A549 (cell line): ENCODE measurements at regions not wholly inside any gene's neighbourhood (a gene's known extent, or its start where the extent isn't known, plus 50 kb on each side); places are given as distances from the start of the nearest gene placed in this dataset.

Experiments used
- ATAC-seq, 2 experiments: fragments of 200-7000 bp in 1 of 2; fragments of >200 bp in 1 of 2; cut with Nextera tagmentation in 1 of 2; cut with Tn5 transposase in 1 of 2; 3 replicates each; pipeline versions ENCODE4 v1.8.0 to v1.9.1; 2018 to 2020; ENCODE audit warnings: mild to moderate bottlenecking in 1 of 2, moderate library complexity in 1 of 2
- CTCF ChIA-PET: fragments of 300-600 bp; sonication (Branson Sonifier 250); formaldehyde crosslinking; extraction: SDS; loops from one replicate; lab custom pipeline; 2021; ENCODE audit warnings: antibody characterized with exemption, inconsistent platforms; lab: Yijun Ruan, JAX
- POLR2A ChIA-PET: fragments of 350-600 bp; formaldehyde crosslinking; extraction: SDS; loops from one replicate; lab custom pipeline; 2021; ENCODE audit warnings: antibody characterized with exemption, inconsistent platforms; lab: Yijun Ruan, JAX
- DNase-seq, 2 experiments: peaks; one replicate each; pipeline versions ENCODE4 v3.0.0 to v3.0.0-alpha.2; 2011 to 2016; ENCODE audit warnings: low read depth in 1 of 2, low spot score in 1 of 2
- FAIRE-seq: peaks from 2 replicates; lab custom pipeline; 2011; peaks lifted over from hg19 to GRCh38; lab: Jason Lieb, UNC
- H3K27ac ChIP-seq, 2 experiments: fragments of >200 bp; sonication (Bioruptor Twin); formaldehyde crosslinking; 3 replicates each; pipeline ENCODE4 v1.5.1; 2016 to 2017
- H3K4me1 ChIP-seq: fragments of >200 bp; sonication (Bioruptor Twin); formaldehyde crosslinking; 3 replicates; pipeline ENCODE4 v1.6.1; 2016
- H3K4me2 ChIP-seq: fragments of >200 bp; sonication (Bioruptor Twin); formaldehyde crosslinking; 3 replicates; pipeline ENCODE4 v1.6.1; 2016
- H3K4me3 ChIP-seq: fragments of >200 bp; sonication (Bioruptor Twin); formaldehyde crosslinking; 3 replicates; pipeline ENCODE4 v1.5.1; 2016
- H3K9me3 ChIP-seq: fragments of >200 bp; sonication (Bioruptor Twin); formaldehyde crosslinking; 3 replicates; pipeline ENCODE4 v1.6.1; 2016
- CHD4 ChIP-seq: fragments of 200-600 bp; sonication (generic); IDR thresholded peaks from 2 replicates; pipeline ENCODE4 v1.6.1; 2016; ENCODE audit warnings: antibody characterized with exemption, mild to moderate bottlenecking, borderline replicate concordance
- EHF ChIP-seq: fragments of 250-450 bp; sonication (Bioruptor Pico); IDR thresholded peaks from 2 replicates; pipeline ENCODE4 v1.5.0; 2020; ENCODE audit warnings: mild to moderate bottlenecking
- HOXB5 ChIP-seq: fragments of 250-450 bp; sonication (Bioruptor Pico); IDR thresholded peaks from 2 replicates; pipeline ENCODE4 v1.5.0; 2020; ENCODE audit warnings: mild to moderate bottlenecking, moderate library complexity
- POLR2AphosphoS2 ChIP-seq: conservative IDR thresholded peaks from 2 replicates; pipeline ENCODE4 v1.6.1; 2012; ENCODE audit warnings: low read length, improper control_type of control experiment, inconsistent platforms
- RNF2 ChIP-seq: fragments of 200-600 bp; sonication (generic); IDR thresholded peaks from 2 replicates; pipeline ENCODE4 v1.6.1; 2016; ENCODE audit warnings: low read depth, mild to moderate bottlenecking, antibody characterized with exemption, moderate library complexity, borderline replicate concordance
- ZC3H11A ChIP-seq: fragments of 450-650 bp; IDR thresholded peaks from 2 replicates; pipeline ENCODE4 v1.6.1; 2014; ENCODE audit warnings: antibody characterized with exemption, mild to moderate bottlenecking
- ZFP36 ChIP-seq: fragments of 450-650 bp; IDR thresholded peaks from 2 replicates; pipeline ENCODE4 v1.6.1; 2014; ENCODE audit warnings: borderline replicate concordance; ENCODE audit not compliant: partially characterized antibody
- WGBS: methylation state at CpG from one replicate; pipeline ENCODE4 v1.1.6; 2017; ENCODE audit errors: missing lambda C conversion rate; 5-methylcytosine and 5-hydroxymethylcytosine counted together
- TF ChIP-seq, protein P1 (sequence below): fragments of 200-600 bp; sonication (generic); IDR thresholded peaks from 2 replicates; pipeline ENCODE4 v1.6.1; 2016; ENCODE audit warnings: antibody characterized with exemption, mild to moderate bottlenecking, moderate library complexity
- TF ChIP-seq, protein P2 (sequence below): fragments of 450-650 bp; IDR thresholded peaks from 2 replicates; pipeline ENCODE4 v1.6.1; 2014; ENCODE audit warnings: antibody characterized with exemption
- TF ChIP-seq, protein P3 (sequence below): IDR thresholded peaks from 2 replicates; pipeline ENCODE4 v1.6.1; 2012
- TF ChIP-seq, protein P4 (sequence below): fragments of >200 bp; sonication (Bioruptor Twin); formaldehyde crosslinking; IDR thresholded peaks from 3 replicates; pipeline ENCODE4 v1.5.1; 2016

DNA sequence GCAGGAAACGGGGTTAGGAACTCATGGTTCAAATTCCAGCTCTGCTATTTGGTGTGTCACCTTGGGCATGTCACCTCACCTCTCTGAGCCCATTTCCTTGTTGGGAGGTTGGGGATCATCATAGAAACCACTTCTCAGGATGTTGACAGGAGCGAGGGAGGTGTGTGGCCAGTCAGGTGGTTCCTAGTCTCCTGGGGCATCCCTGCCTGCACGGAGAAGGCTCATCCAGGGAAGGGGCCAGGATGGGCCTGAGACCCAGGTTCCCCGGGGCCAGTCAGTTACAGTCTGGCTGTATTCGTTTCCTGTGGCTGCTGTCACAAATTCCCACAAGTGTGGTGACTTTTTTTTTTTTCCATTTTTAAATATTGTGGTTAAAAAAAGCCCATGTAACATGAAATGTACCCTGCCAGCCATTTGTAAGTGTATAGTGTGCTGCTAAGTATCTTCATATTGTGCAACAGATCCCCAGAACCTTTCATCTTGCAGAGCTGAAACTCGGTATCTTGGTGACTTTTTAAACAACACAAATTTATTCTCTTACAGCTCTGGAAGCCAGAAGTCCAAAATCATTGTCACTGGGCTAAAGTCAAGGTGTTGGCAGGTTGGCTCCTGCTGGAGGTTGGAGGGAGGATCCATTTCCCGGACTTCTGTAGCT lies 78.7 kb upstream of the UNC5A start (continued):
- TF ChIP-seq, protein P1, sequence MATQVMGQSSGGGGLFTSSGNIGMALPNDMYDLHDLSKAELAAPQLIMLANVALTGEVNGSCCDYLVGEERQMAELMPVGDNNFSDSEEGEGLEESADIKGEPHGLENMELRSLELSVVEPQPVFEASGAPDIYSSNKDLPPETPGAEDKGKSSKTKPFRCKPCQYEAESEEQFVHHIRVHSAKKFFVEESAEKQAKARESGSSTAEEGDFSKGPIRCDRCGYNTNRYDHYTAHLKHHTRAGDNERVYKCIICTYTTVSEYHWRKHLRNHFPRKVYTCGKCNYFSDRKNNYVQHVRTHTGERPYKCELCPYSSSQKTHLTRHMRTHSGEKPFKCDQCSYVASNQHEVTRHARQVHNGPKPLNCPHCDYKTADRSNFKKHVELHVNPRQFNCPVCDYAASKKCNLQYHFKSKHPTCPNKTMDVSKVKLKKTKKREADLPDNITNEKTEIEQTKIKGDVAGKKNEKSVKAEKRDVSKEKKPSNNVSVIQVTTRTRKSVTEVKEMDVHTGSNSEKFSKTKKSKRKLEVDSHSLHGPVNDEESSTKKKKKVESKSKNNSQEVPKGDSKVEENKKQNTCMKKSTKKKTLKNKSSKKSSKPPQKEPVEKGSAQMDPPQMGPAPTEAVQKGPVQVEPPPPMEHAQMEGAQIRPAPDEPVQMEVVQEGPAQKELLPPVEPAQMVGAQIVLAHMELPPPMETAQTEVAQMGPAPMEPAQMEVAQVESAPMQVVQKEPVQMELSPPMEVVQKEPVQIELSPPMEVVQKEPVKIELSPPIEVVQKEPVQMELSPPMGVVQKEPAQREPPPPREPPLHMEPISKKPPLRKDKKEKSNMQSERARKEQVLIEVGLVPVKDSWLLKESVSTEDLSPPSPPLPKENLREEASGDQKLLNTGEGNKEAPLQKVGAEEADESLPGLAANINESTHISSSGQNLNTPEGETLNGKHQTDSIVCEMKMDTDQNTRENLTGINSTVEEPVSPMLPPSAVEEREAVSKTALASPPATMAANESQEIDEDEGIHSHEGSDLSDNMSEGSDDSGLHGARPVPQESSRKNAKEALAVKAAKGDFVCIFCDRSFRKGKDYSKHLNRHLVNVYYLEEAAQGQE = no peak
- TF ChIP-seq, all 56 proteins: peak for 0

DNA sequence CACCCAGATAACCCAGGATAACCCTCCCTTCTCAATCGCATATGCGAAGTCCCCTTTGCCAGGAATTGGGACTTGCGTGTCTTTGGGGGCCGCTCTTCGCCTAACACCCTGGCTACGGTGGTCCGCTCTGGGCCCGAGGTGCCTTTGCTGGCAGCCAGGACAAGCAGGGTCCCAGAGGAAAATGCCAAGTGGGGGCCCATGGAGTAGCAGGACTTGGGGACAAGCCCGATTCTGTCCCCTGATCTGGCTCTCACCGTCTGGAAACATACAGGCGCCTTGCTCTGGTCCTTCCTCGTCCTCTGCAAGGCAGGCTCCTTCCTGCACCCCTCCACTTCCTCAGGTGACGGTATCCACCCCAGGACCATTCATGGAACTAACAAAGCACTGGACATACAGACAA lies 78.1 kb upstream of the UNC5A start:
- 76% methylated on average over 10 of the region's 13 CpGs for WGBS
- TF ChIP-seq HOXB5 (CRISPR knock-in tag) (no peak), CHD4 (no peak), EHF (CRISPR knock-in tag) (no peak), ZC3H11A (no peak), ZFP36 (no peak), POLR2AphosphoS2 (no peak)
- TF ChIP-seq, protein P2, sequence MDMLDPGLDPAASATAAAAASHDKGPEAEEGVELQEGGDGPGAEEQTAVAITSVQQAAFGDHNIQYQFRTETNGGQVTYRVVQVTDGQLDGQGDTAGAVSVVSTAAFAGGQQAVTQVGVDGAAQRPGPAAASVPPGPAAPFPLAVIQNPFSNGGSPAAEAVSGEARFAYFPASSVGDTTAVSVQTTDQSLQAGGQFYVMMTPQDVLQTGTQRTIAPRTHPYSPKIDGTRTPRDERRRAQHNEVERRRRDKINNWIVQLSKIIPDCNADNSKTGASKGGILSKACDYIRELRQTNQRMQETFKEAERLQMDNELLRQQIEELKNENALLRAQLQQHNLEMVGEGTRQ = no peak
- TF ChIP-seq, protein P3, sequence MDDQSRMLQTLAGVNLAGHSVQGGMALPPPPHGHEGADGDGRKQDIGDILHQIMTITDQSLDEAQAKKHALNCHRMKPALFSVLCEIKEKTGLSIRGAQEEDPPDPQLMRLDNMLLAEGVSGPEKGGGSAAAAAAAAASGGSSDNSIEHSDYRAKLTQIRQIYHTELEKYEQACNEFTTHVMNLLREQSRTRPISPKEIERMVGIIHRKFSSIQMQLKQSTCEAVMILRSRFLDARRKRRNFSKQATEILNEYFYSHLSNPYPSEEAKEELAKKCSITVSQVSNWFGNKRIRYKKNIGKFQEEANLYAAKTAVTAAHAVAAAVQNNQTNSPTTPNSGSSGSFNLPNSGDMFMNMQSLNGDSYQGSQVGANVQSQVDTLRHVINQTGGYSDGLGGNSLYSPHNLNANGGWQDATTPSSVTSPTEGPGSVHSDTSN = no peak
- TF ChIP-seq, protein P4, sequence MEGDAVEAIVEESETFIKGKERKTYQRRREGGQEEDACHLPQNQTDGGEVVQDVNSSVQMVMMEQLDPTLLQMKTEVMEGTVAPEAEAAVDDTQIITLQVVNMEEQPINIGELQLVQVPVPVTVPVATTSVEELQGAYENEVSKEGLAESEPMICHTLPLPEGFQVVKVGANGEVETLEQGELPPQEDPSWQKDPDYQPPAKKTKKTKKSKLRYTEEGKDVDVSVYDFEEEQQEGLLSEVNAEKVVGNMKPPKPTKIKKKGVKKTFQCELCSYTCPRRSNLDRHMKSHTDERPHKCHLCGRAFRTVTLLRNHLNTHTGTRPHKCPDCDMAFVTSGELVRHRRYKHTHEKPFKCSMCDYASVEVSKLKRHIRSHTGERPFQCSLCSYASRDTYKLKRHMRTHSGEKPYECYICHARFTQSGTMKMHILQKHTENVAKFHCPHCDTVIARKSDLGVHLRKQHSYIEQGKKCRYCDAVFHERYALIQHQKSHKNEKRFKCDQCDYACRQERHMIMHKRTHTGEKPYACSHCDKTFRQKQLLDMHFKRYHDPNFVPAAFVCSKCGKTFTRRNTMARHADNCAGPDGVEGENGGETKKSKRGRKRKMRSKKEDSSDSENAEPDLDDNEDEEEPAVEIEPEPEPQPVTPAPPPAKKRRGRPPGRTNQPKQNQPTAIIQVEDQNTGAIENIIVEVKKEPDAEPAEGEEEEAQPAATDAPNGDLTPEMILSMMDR = no peak
- Histone ChIP-seq H3K4me3 (no peak overlapping the region), H3K27ac (no peak overlapping the region), H3K4me2 (no peak overlapping the region), H3K4me1 (no peaks in the 10 kb centered on the region), H3K9me3 (no peaks in the 10 kb centered on the region; the same call in 2 of the 3 replicates)
- ChIA-PET POLR2A (no interaction called here), CTCF (interaction anchor here (1.6 kb wide), 1 partner anchor 12 kb away, joined by 4 read pairs; no protein-coding TSS in a partner anchor)
- ATAC-seq (no peak), DNase-seq (no peak), FAIRE-seq (no peak)

DNA sequence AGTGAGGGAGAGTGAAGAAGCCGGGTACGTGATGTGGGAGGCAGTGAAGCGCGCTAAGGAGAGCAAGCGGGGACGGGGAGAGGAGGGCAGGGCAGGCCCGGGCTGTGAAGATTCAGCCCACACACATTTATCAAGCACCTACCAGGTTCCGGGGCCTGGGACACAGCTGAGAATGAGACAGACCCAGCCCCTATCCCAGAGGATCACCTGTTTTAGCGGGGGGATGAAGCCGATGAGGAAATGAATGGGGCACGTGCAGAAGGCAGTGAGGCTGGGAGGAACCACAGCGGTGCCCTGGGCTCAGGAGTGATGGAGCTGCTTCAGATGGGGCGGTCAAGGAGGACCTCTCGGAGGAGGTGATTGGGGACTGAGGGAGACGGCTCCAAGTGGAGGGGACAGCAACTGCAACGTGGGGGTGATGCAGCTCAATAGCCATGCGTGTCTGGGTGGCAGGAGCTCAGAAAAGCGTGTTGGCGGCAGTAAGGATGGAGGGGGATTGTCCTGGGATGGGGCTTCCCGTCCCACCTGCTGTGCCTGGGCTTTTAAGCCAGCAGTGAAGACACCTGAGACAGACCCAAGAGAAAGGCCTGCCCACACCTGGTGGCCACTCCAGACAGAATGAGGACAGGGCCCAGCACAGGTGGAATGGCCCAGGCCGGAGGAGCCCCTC lies 77.5 kb upstream of the UNC5A start:
- Histone ChIP-seq H3K4me1 (no peaks in the 10 kb centered on the region), H3K4me2 (no peak overlapping the region), H3K4me3 (no peak overlapping the region), H3K27ac (no peak overlapping the region), H3K9me3 (no peaks in the 10 kb centered on the region; the same call in 2 of the 3 replicates)
- peak; percentile 34 for TF ChIP-seq ZFP36
- no peak for TF ChIP-seq RNF2
- DNase-seq = no peak
- ATAC-seq = no peak; a peak in 1 of 6 replicates
- CTCF ChIA-PET = no interaction called here
- POLR2A ChIA-PET = no interaction called here
- no peak for FAIRE-seq
- 67% methylated on average over 21 of the region's 21 CpGs for WGBS
